IMR-90 (cell line): ENCODE measurements at regions not wholly inside any gene's neighbourhood (a gene's known extent, or its start where the extent isn't known, plus 50 kb on each side); places are given as distances from the start of the nearest gene placed in this dataset.

Source experiments
- BHLHE40 ChIP-seq: fragments of 150-350 bp; IDR thresholded peaks from 2 replicates; pipeline ENCODE4 v1.6.1; 2016; ENCODE audit warnings: mild to moderate bottlenecking, low read depth, low read length
- CTCF ChIP-seq: conservative IDR thresholded peaks from 2 replicates; pipeline ENCODE4 v1.5.1; 2012; ENCODE audit warnings: mild to moderate bottlenecking, low read depth, low read length, improper control_type of control experiment
- MAFK ChIP-seq: IDR thresholded peaks from 2 replicates; pipeline ENCODE4 v1.6.1; 2012; ENCODE audit warnings: low read depth, low read length, improper control_type of control experiment
- POLR2A ChIP-seq: IDR thresholded peaks from 2 replicates; pipeline ENCODE4 v1.6.1; 2012; ENCODE audit warnings: mild to moderate bottlenecking, low read depth, low read length
- RAD21 ChIP-seq: IDR thresholded peaks from 2 replicates; pipeline ENCODE4 v1.6.1; 2012; ENCODE audit warnings: low read length, improper control_type of control experiment
- RFX5 ChIP-seq: IDR thresholded peaks from 2 replicates; pipeline ENCODE4 v1.8.0; 2012; ENCODE audit warnings: low read depth, mild to moderate bottlenecking, low read length, moderate library complexity
- USF2 ChIP-seq: fragments of 150-350 bp; IDR thresholded peaks from 2 replicates; pipeline ENCODE4 v1.6.1; 2017; ENCODE audit warnings: mild to moderate bottlenecking, antibody characterized with exemption, low read length, low read depth

GRCh38 chr16:87246269-87247065 lies 70.7 kb downstream of the C16orf95 start:
- no peak for TF ChIP-seq CTCF
- no peak for TF ChIP-seq POLR2A
- no peak for TF ChIP-seq BHLHE40
- TF ChIP-seq USF2 = no peak
- no peak for TF ChIP-seq RAD21
- no peak for TF ChIP-seq MAFK
- TF ChIP-seq RFX5 = no peak
